KMS-11 (cell line): ENCODE measurements at regions not wholly inside any gene's neighbourhood (a gene's known extent, or its start where the extent isn't known, plus 50 kb on each side); places are given as distances from the start of the nearest gene placed in this dataset.

Experiments used
- H2AFZ ChIP-seq: fragments of 200-600 bp; sonication (generic); 2 replicates; pipeline ENCODE4 v1.6.1; 2016; ENCODE audit warnings: antibody characterized with exemption, mixed run types, low read depth
- H3K27ac ChIP-seq: fragments of 200-600 bp; sonication (generic); 2 replicates; pipeline ENCODE4 v1.6.1; 2016; ENCODE audit warnings: mild to moderate bottlenecking, mixed run types
- H3K27me3 ChIP-seq: fragments of 200-600 bp; sonication (generic); 2 replicates; pipeline ENCODE4 v1.6.1; 2017; ENCODE audit warnings: mild to moderate bottlenecking, low read depth, mixed run types, moderate library complexity; ENCODE audit not compliant: insufficient read depth
- H3K36me3 ChIP-seq: fragments of 200-600 bp; sonication (generic); 2 replicates; pipeline ENCODE4 v1.6.1; 2017; ENCODE audit warnings: mild to moderate bottlenecking, mixed run types; ENCODE audit not compliant: insufficient read depth
- H3K4me1 ChIP-seq: fragments of 200-600 bp; sonication (generic); 2 replicates; pipeline ENCODE4 v1.6.1; 2016; ENCODE audit warnings: mild to moderate bottlenecking, low read depth, mixed run types; ENCODE audit not compliant: poor library complexity, severe bottlenecking
- H3K4me2 ChIP-seq: fragments of 200-600 bp; sonication (generic); 2 replicates; pipeline ENCODE4 v1.7.0; 2016; ENCODE audit warnings: mild to moderate bottlenecking, mixed run types
- H3K4me3 ChIP-seq: fragments of 200-600 bp; sonication (generic); IDR thresholded peaks from 2 replicates; pipeline ENCODE4 v1.6.1; 2017; ENCODE audit warnings: low read depth, low read length, mixed read lengths; ENCODE audit not compliant: insufficient read depth
- H3K79me2 ChIP-seq: fragments of 200-600 bp; sonication (generic); 2 replicates; pipeline ENCODE4 v1.6.1; 2016; ENCODE audit warnings: low read depth, mixed run types; ENCODE audit not compliant: insufficient read depth
- H3K9ac ChIP-seq: fragments of 200-600 bp; sonication (generic); 2 replicates; pipeline ENCODE4 v1.6.1; 2016; ENCODE audit warnings: mild to moderate bottlenecking, mixed run types
- H4K20me1 ChIP-seq: fragments of 200-600 bp; sonication (generic); 2 replicates; pipeline ENCODE4 v1.6.1; 2016; ENCODE audit warnings: mild to moderate bottlenecking, mixed run types; ENCODE audit not compliant: insufficient read depth
- TF ChIP-seq, protein P1 (sequence below): fragments of 200-600 bp; sonication (generic); conservative IDR thresholded peaks from 2 replicates; pipeline ENCODE4 v1.6.1; 2017; ENCODE audit warnings: low read depth, mild to moderate bottlenecking, antibody characterized with exemption, low read length, moderate library complexity, mixed read lengths

DNA sequence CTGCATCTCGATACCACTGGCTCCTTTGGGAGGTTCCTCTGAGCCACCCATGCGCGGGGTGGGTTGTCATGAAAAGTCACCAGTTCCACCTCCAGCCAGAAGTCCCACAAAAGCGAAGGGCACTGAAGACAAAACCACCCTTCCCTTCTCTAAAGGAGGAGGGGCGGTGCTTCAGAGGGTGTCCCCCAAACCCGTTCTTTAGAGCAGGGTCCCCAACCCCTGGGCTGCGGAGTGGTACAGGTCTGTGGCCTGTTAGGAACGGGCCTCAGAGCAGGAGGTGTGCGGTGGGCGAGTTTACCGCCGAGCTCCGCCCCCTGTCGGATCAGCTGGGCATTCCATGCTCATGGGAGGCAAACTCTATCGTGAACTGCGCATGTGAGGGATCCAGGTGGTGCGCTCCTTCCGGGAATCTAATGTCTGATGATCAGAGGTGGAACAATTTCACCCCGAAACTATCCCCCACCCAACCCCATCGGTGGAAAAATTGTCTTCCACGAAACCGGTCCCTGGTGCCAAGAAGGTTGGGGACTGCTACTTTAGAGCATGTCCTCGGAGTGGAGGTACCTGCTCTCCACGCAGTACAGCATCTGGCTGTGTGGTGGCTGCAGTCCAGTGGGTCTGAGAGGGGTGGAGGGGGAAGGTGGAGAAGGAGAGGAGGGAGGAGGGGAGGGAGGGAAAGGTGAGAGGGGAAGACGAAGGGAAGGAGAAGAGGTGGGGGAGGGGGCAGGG is 72.9 kb upstream of the SEPTIN5 start:
- H3K27ac ChIP-seq, result no peak overlapping the region
- H3K4me2 ChIP-seq, result no peak overlapping the region
- no peak overlapping the region for H2AFZ ChIP-seq
- no peaks in the 10 kb centered on the region for H3K36me3 ChIP-seq
- H3K79me2 ChIP-seq, result no peaks in the 10 kb centered on the region
- H3K27me3 ChIP-seq, result no peaks in the 10 kb centered on the region
- no peaks in the 10 kb centered on the region for H3K4me1 ChIP-seq
- no peak overlapping the region for H3K4me3 ChIP-seq
- H4K20me1 ChIP-seq, result no peaks in the 10 kb centered on the region
- TF ChIP-seq, protein P1, sequence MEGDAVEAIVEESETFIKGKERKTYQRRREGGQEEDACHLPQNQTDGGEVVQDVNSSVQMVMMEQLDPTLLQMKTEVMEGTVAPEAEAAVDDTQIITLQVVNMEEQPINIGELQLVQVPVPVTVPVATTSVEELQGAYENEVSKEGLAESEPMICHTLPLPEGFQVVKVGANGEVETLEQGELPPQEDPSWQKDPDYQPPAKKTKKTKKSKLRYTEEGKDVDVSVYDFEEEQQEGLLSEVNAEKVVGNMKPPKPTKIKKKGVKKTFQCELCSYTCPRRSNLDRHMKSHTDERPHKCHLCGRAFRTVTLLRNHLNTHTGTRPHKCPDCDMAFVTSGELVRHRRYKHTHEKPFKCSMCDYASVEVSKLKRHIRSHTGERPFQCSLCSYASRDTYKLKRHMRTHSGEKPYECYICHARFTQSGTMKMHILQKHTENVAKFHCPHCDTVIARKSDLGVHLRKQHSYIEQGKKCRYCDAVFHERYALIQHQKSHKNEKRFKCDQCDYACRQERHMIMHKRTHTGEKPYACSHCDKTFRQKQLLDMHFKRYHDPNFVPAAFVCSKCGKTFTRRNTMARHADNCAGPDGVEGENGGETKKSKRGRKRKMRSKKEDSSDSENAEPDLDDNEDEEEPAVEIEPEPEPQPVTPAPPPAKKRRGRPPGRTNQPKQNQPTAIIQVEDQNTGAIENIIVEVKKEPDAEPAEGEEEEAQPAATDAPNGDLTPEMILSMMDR, result no peak
- H3K9ac ChIP-seq, result no peak overlapping the region

DNA sequence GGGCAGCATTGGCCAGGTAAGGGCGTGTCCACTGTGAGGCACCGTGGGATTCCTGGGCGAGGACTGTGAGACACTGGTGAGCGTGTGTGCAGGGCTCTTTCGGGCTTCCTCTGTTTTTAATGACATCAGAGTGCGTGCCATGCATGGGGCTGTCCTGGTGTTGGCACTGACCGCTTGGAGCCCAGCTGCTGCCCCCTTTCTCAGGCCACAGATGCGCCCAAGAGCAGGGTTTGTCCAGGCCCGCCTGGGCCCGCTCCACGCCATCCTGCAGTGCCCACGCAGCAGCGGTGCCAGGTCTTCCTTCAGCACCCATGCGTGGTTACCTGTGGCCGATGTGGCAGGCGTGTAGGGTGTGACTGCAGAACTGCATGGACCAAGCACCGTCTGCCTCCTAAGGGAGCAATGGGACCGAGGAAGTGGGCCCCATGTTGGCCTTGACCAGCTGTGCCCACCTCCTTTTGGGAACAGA is 72.3 kb upstream of the SEPTIN5 start:
- H3K79me2 ChIP-seq, result no peaks in the 10 kb centered on the region
- H3K4me2 ChIP-seq, result no peak overlapping the region
- H4K20me1 ChIP-seq, result no peaks in the 10 kb centered on the region
- no peaks in the 10 kb centered on the region for H3K27me3 ChIP-seq
- TF ChIP-seq, protein P1, result no peak
- H3K36me3 ChIP-seq, result no peaks in the 10 kb centered on the region
- H2AFZ ChIP-seq, result no peak overlapping the region
- H3K9ac ChIP-seq, result no peak overlapping the region
- no peak overlapping the region for H3K27ac ChIP-seq
- no peak overlapping the region for H3K4me3 ChIP-seq
- H3K4me1 ChIP-seq, result no peaks in the 10 kb centered on the region

DNA sequence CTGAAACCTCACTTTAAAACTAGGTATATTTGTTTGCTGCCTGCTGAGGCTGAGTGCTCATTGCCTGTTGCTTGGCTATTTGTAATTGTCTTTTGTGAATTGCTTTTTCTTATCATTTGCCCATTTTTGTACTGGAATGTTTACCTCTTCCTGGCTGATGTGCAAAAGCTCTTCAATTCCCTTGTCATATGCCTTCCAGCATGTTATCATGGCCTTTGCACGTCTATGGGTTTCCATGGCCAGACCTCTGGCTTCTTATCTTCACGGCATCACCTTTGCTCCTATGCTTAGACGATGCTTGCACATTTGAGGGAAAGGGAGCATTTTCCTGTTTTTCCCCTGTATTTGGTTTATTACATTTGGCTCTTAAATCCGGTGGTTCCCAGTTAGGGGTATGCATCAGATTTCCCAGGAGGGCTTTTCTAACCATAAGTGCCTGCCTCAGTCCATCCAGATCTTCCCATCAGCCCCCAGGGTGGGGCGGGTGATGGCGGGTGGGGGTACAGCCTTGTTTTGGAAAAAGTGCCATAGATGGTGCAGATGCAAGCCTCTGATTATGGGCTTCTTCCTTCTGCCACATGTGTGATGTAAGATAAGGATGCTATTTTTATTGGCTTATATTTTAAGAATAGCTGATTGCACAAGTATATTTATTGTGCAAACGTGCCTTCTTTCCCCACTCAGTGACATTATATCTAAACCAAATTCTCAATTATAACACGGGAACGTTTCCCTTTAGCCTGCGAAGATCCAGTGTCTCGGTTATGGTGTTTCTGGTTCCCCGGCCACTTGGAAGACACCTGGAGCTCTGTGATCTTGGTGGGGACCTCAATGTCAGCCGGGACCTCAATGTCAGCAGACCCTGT is 70.6 kb upstream of the SEPTIN5 start:
- Histone ChIP-seq H2AFZ (no peak overlapping the region), H3K79me2 (no peaks in the 10 kb centered on the region), H3K4me3 (no peak overlapping the region), H3K9ac (no peak overlapping the region), H4K20me1 (no peaks in the 10 kb centered on the region), H3K4me1 (no peaks in the 10 kb centered on the region), H3K27ac (no peak overlapping the region), H3K36me3 (no peaks in the 10 kb centered on the region), H3K4me2 (no peak overlapping the region), H3K27me3 (no peaks in the 10 kb centered on the region)
- TF ChIP-seq, protein P1, result no peak

DNA sequence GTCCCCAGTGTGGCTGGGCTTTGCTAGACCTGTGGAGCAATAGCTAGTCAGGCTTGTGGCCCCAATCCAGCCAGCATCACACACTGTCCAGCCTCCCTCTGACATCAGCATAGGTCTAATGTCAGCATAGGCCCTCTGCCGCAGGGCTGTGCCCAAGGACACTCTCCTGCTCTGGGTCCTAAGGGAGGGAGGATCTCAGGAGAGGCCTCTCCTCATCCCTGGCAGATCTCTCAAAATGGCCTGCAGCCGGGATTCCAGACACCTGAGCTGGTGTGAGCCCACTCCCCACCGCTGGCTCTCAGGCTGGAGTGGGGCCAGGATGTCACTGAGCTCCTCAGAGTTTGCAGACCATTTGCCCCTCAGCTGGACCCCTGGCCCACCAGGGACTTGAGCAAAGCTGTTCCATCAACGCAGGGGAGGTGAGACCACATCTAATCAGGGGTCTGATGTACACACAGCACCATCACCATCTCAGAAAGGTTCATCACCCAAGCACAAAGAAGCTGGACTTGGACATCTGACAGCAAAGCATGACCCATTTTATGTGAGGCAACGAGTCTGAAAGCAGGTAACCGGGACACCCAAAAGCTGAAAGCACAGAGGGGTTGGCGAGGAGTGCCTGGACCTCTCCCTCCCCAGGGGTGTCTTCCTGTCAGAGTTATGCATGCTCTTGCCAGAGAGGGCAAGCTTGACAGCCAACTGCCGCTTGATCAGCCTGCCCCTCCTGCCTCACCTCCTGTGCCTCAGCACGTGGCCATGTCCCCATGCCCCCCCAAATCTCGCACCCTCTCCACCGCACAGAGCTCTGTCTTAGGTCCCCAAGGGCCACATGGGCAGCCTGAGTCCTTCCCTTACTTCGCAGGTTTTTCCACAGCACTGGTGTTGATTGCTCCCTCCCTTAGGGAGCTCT is 69.7 kb upstream of the SEPTIN5 start:
- Histone ChIP-seq H3K4me3 (no peak overlapping the region), H3K9ac (no peak overlapping the region), H4K20me1 (no peaks in the 10 kb centered on the region), H2AFZ (no peak overlapping the region), H3K36me3 (no peaks in the 10 kb centered on the region), H3K27me3 (no peaks in the 10 kb centered on the region), H3K4me1 (no peaks in the 10 kb centered on the region), H3K4me2 (no peak overlapping the region), H3K79me2 (no peaks in the 10 kb centered on the region), H3K27ac (no peak overlapping the region)
- TF ChIP-seq, protein P1, result no peak
